DND-41 (cell line): ENCODE measurements at regions not wholly inside any gene's neighbourhood (a gene's known extent, or its start where the extent isn't known, plus 50 kb on each side); places are given as distances from the start of the nearest gene placed in this dataset.

Experiments
- ATAC-seq: fragments of 200-7000 bp; cut with Tn5 transposase; 3 replicates; pipeline ENCODE4 v1.9.1; 2021; ENCODE audit warnings: low read depth; ENCODE audit not compliant: insufficient read depth
- DNase-seq: peaks from one replicate; pipeline ENCODE4 v3.0.0-alpha.2; 2020
- H2AFZ ChIP-seq: 2 replicates; pipeline ENCODE4 v1.6.0; 2012; ENCODE audit warnings: low read depth, low read length
- H3K27ac ChIP-seq: 2 replicates; pipeline ENCODE4 v1.5.1; 2012; ENCODE audit warnings: low read length, inconsistent platforms
- H3K27me3 ChIP-seq: fragments of 200-600 bp; sonication (generic); 2 replicates; pipeline ENCODE4 v1.6.0; 2012; ENCODE audit warnings: low read length, mild to moderate bottlenecking, inconsistent platforms; ENCODE audit not compliant: insufficient read depth, poor library complexity
- H3K36me3 ChIP-seq: 2 replicates; pipeline ENCODE4 v1.5.1; 2012; ENCODE audit warnings: low read length, inconsistent platforms; ENCODE audit not compliant: insufficient read depth
- H3K4me1 ChIP-seq: 2 replicates; pipeline ENCODE4 v1.5.1; 2012; ENCODE audit warnings: mild to moderate bottlenecking, low read length; ENCODE audit not compliant: insufficient read depth
- H3K4me2 ChIP-seq: 2 replicates; pipeline ENCODE4 v1.6.0; 2012; ENCODE audit warnings: mild to moderate bottlenecking, moderate library complexity, low read length, inconsistent platforms; ENCODE audit not compliant: insufficient read depth
- H3K4me3 ChIP-seq, 2 experiments: fragments of 200-600 bp in 1 of 2; shearing (Covaris generic) in 1 of 2; 2 replicates each; pipeline ENCODE4 v1.5.1; 2012 to 2016; ENCODE audit warnings: inconsistent platforms in 2 of 2, low read length in 2 of 2, mild to moderate bottlenecking in 2 of 2, low read depth in 1 of 2, moderate library complexity in 1 of 2
- H3K79me2 ChIP-seq: 2 replicates; pipeline ENCODE4 v1.6.0; 2012; ENCODE audit warnings: low read length, inconsistent platforms; ENCODE audit not compliant: insufficient read depth
- H3K9ac ChIP-seq: 2 replicates; pipeline ENCODE4 v1.6.0; 2012; ENCODE audit warnings: low read depth, mild to moderate bottlenecking, inconsistent platforms, low read length, moderate library complexity
- H3K9me3 ChIP-seq: 2 replicates; pipeline ENCODE4 v1.5.1; 2012; ENCODE audit warnings: low read length, moderate library complexity, mild to moderate bottlenecking, inconsistent platforms; ENCODE audit not compliant: insufficient read depth, severe bottlenecking
- H4K20me1 ChIP-seq: 2 replicates; pipeline ENCODE4 v1.6.0; 2012; ENCODE audit warnings: low read length; ENCODE audit not compliant: insufficient read depth
- EZH2 ChIP-seq: IDR thresholded peaks from 3 replicates; pipeline ENCODE4 v1.6.1; 2012; ENCODE audit warnings: borderline replicate concordance, low read depth, mild to moderate bottlenecking, moderate library complexity, low read length, inconsistent platforms; ENCODE audit not compliant: severe bottlenecking
- TF ChIP-seq, protein P1 (sequence below): IDR thresholded peaks from 2 replicates; pipeline ENCODE4 v1.5.1; 2012; ENCODE audit warnings: borderline replicate concordance, low read length, moderate library complexity, mild to moderate bottlenecking; ENCODE audit not compliant: poor library complexity, severe bottlenecking; ENCODE audit errors: extremely low read depth

DNA sequence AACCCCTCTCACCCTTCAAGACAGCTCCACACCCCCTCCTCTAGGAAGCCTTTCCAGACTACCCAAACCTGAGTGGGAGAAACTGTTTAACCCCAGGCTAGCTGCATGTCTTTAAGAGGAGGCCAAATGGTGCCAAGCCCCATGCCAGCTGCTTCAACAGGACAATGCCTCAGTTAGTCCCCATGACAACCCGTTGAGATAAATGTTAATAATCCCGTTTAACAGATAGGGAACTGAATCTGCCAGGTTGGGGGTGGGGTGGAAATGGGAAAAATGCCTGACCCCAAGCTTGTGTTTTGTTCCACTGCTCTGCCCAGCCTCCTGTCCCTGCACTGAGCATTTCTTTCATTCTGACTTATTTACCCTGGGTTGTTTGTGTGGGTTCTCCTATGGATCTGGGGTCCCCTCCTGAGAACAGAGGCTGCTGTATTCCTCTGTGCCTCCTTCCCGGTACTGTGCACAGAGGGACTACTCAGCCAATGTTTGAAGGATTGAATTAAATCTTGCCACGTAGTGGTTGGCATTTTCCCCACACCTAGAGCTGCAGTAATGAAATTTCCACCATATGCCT lies 452.6 kb upstream of the ZMIZ1 start:
- Histone ChIP-seq H4K20me1 (no peaks in the 10 kb centered on the region), H3K9me3 (no peaks in the 10 kb centered on the region), H3K27ac (no peak overlapping the region), H3K9ac (no peak overlapping the region), H3K79me2 (no peaks in the 10 kb centered on the region), H3K4me2 (no peak overlapping the region), H2AFZ (no peak overlapping the region), H3K27me3 (peaks cover 5% of the 10 kb centered on the region), H3K4me1 (no peaks in the 10 kb centered on the region), H3K4me3 (no peak overlapping the region), H3K36me3 (no peaks in the 10 kb centered on the region)
- DNase-seq (no peak), ATAC-seq (no peak)
- TF ChIP-seq EZH2: no peak
- TF ChIP-seq, protein P1, sequence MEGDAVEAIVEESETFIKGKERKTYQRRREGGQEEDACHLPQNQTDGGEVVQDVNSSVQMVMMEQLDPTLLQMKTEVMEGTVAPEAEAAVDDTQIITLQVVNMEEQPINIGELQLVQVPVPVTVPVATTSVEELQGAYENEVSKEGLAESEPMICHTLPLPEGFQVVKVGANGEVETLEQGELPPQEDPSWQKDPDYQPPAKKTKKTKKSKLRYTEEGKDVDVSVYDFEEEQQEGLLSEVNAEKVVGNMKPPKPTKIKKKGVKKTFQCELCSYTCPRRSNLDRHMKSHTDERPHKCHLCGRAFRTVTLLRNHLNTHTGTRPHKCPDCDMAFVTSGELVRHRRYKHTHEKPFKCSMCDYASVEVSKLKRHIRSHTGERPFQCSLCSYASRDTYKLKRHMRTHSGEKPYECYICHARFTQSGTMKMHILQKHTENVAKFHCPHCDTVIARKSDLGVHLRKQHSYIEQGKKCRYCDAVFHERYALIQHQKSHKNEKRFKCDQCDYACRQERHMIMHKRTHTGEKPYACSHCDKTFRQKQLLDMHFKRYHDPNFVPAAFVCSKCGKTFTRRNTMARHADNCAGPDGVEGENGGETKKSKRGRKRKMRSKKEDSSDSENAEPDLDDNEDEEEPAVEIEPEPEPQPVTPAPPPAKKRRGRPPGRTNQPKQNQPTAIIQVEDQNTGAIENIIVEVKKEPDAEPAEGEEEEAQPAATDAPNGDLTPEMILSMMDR: no peak

DNA sequence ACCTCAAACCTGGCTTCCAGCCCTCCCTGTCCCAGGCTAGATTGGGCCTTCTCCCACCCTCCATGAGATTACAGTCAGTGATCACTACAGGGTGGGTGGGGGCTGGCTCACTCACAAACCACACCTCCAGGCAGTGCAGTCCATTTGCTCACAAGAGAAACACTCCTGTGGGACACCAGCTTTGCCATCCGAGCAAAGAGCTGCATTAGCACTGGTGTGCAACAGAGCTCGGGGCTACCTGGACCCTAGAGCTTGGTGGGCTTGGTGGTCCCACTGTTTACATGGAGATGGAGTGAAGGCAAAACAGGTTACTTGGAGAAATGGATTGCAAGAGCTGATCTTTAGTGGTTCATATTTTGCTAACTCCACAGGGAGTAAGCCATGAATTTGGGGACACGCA lies 451.7 kb upstream of the ZMIZ1 start:
- Histone ChIP-seq H3K9ac (no peak overlapping the region), H3K79me2 (no peaks in the 10 kb centered on the region), H3K9me3 (no peaks in the 10 kb centered on the region), H3K4me3 (no peak overlapping the region), H3K36me3 (no peaks in the 10 kb centered on the region), H4K20me1 (no peaks in the 10 kb centered on the region), H3K4me1 (no peaks in the 10 kb centered on the region), H2AFZ (no peak overlapping the region), H3K4me2 (no peak overlapping the region), H3K27me3 (peaks cover 11% of the 10 kb centered on the region), H3K27ac (no peak overlapping the region)
- TF ChIP-seq EZH2: no peak
- ATAC-seq: no peak
- DNase-seq: no peak

DNA sequence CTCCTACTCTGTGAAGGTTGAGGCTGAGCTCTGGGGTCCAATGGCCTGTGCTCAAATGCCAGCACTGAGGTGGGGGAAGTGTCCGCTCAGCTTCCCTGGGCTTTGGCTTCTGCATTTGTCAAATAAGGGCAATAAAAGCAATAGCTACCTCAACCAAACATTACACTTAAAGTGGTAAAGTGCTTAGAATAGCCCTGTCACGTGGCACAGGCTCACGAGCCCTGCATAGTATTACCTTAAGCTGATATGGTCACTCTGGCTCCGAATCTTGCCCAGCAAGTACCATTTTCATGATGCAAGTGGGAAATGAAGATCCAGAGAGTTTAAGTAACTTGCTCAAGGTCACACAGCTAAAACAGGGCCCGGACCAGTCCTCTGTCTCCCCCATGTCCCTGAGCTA lies 451.1 kb upstream of the ZMIZ1 start:
- H3K9me3 ChIP-seq: no peaks in the 10 kb centered on the region
- no peaks in the 10 kb centered on the region for H3K79me2 ChIP-seq
- H3K4me1 ChIP-seq: no peaks in the 10 kb centered on the region
- no peaks in the 10 kb centered on the region for H4K20me1 ChIP-seq
- H3K4me2 ChIP-seq: no peak overlapping the region
- no peak overlapping the region for H3K27ac ChIP-seq
- no peak for DNase-seq
- no peak overlapping the region for H3K9ac ChIP-seq
- TF ChIP-seq EZH2: no peak
- TF ChIP-seq, protein P1: no peak
- H3K4me3 ChIP-seq: no peak overlapping the region
- H3K27me3 ChIP-seq: peaks cover 14% of the 10 kb centered on the region
- H3K36me3 ChIP-seq: no peaks in the 10 kb centered on the region
- ATAC-seq: no peak
- no peak overlapping the region for H2AFZ ChIP-seq

DNA sequence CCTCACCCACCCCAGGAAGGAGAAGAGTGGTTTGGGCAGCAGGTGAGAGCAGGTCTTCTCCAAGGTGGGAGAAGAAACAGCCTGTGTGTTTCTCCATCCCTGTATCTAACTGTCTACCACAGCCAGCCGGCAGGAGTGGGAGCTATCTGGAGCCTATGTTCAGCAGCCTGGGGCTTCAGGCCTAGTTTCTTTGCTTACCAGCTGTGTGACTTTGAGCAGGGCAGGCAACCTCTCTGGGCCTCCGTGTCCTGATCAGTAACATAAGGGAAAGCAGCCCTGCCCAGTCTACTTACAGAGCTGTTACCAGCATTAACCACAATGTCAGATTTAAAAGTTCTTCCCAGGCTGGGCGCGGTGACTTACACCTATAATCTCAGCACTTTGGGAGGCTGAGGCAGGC lies 450.7 kb upstream of the ZMIZ1 start:
- H3K27me3 ChIP-seq: peaks cover 14% of the 10 kb centered on the region
- no peaks in the 10 kb centered on the region for H3K4me1 ChIP-seq
- TF ChIP-seq, protein P1: no peak
- no peak for TF ChIP-seq EZH2
- H3K4me3 ChIP-seq: no peak overlapping the region
- ATAC-seq: no peak
- H3K79me2 ChIP-seq: no peaks in the 10 kb centered on the region
- H3K9me3 ChIP-seq: no peaks in the 10 kb centered on the region
- H2AFZ ChIP-seq: no peak overlapping the region
- H3K27ac ChIP-seq: no peak overlapping the region
- H3K4me2 ChIP-seq: no peak overlapping the region
- no peaks in the 10 kb centered on the region for H3K36me3 ChIP-seq
- no peaks in the 10 kb centered on the region for H4K20me1 ChIP-seq
- H3K9ac ChIP-seq: no peak overlapping the region
- DNase-seq: no peak
